Kidney epithelial cell (primary cell): ENCODE measurements at regions not wholly inside any gene's neighbourhood (a gene's known extent, or its start where the extent isn't known, plus 50 kb on each side); places are given as distances from the start of the nearest gene placed in this dataset.
A peak's percentile ranks its signal among the peaks of the same experiment; 100 is the strongest.

ENCODE experiments used
- DNase-seq: peaks from one replicate; pipeline ENCODE4 v3.0.0-alpha.2; 2010; ENCODE audit warnings: low read depth
- H3K27me3 ChIP-seq: 2 replicates; pipeline ENCODE4 v1.6.0; 2011; ENCODE audit warnings: low read length; ENCODE audit not compliant: control insufficient read depth, insufficient read depth
- H3K36me3 ChIP-seq: 2 replicates; pipeline ENCODE4 v1.5.1; 2011; ENCODE audit warnings: low read length; ENCODE audit not compliant: control insufficient read depth, insufficient read depth
- H3K4me3 ChIP-seq: 2 replicates; pipeline ENCODE4 v1.5.1; 2011; ENCODE audit warnings: low read depth, mild to moderate bottlenecking, control low read depth, low read length
- CTCF ChIP-seq: IDR thresholded peaks from 2 replicates; pipeline ENCODE4 v1.5.1; 2011; ENCODE audit warnings: mild to moderate bottlenecking, moderate library complexity, low read length, control low read depth, inconsistent platforms; ENCODE audit not compliant: insufficient read depth, poor library complexity, severe bottlenecking

- H3K4me3 ChIP-seq: no peak overlapping the region
- DNase-seq: peak; percentile 91
Measured at GRCh38 chr2:144659731-144660275, 139.9 kb upstream of the ZEB2 start.

DNA sequence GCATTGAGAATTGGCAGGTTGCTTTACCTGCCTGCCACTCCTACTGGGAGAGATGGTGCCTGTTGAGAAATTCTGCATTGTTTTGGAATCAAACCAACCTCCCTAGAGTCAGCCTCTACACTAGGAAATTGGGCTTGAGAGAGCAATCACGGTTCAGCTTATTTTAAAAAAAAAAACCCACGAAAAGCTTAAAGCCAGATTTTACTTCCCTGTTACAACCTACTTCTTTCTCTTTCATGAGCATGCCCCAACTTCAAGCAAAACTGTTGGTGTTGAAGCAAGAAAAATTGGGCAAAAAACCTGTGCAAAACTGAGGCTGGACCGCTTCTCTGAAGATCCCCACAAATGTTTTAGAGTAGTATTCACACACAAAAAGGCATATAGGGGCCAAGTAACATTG is 134.6 kb upstream of the ZEB2 start:
- no peaks in the 10 kb centered on the region for H3K36me3 ChIP-seq
- DNase-seq: no peak

More at GRCh38 chr2:144659731-144660275, 139.9 kb upstream of the ZEB2 start:
- Histone ChIP-seq H3K36me3 (no peaks in the 10 kb centered on the region), H3K27me3 (no peaks in the 10 kb centered on the region)
- TF ChIP-seq CTCF: no peak

DNA sequence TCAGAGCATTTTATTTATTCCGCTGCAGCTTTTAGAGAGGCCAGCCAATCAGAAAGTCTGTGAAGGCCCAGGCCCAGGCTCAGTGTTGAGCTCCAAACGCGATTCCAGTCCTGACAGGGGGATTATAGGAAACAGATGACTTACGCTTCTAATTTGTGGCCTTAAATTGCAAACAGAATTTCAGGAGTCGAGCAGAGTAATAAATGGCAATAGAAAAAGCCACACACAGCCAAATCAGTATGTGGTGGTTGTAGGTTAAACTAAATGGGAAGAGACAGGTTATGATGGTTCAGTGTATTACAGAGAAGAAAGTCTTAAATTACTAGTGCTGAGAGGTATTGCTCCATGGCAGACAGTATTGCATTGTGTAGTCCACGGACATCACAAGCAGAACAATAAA is 131.0 kb upstream of the ZEB2 start:
- Histone ChIP-seq H3K27me3 (no peaks in the 10 kb centered on the region), H3K4me3 (no peak overlapping the region), H3K36me3 (no peaks in the 10 kb centered on the region)
- DNase-seq: no peak
- no peak for TF ChIP-seq CTCF

More for the DNA sequence above, 134.6 kb upstream of the ZEB2 start:
- TF ChIP-seq CTCF: no peak
- H3K4me3 ChIP-seq: no peak overlapping the region
- H3K27me3 ChIP-seq: no peaks in the 10 kb centered on the region

DNA sequence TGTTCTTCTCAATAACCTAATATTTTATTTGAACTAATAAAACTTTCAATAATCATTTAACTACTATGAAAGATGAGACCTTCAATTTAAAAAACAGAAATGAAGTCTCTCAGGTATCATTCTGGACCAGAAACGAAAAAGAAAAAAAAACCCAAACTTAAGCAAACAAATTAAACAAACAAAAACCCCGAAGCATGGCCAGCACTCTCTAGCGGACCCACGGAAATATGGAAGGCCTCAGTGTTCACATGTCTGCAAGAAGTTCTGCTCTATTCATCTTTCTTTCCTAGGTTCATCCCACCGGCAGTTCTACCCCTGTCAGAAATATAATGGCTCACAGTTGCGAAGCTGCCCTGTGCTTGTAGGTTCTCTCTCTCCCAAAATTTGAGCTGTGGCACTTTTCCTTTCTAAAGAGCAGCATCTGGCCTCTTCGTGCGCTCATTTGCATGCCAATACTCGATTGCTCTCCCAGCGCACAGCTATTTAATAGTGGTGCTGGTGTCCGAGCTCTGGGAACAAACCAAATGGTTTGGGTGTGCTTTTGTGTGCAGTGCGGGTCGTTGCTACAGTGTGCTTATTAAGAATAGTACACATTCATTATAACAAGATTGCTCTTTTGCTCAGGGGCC is 129.0 kb upstream of the ZEB2 start:
- no peak overlapping the region for H3K4me3 ChIP-seq
- DNase-seq: no peak
- H3K27me3 ChIP-seq: no peaks in the 10 kb centered on the region
- no peak for TF ChIP-seq CTCF
- H3K36me3 ChIP-seq: no peaks in the 10 kb centered on the region

DNA sequence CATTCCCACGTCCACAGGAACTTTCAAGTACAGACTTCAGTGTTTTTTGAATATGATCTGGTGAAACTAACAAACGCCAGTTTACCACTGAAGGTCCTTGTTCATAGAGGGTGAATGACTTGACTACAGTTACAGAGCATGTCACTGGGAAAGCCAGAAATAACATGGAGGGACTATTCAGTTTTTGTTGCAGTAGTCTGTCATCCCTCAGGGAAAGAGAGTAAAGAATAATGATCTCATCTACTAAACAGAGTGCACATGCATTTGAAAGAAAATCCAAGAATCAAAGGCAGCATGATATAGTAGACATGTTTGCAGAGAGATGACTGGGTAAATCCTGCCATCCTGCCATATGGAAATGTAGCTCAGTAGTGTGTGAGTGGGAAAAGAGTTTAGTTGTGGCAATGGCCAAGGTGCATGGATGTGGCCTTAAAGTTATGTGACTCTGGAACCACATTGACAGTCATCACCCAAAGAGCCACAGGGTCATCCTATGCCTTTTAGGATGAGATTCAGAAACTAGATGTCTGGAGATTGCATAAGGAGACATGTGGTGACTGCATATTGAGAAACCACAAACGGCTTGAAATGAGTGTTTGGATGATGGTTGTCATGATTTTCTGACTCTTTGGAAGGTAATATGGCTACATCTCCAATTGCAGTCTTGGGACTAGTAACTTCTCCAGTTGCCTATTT is 125.3 kb upstream of the ZEB2 start:
- no peak for DNase-seq

More for the DNA sequence above, 125.3 kb upstream of the ZEB2 start:
- no peak for TF ChIP-seq CTCF
- H3K27me3 ChIP-seq: no peaks in the 10 kb centered on the region
- H3K4me3 ChIP-seq: no peak overlapping the region
- H3K36me3 ChIP-seq: no peaks in the 10 kb centered on the region
